Memory B cell (primary cell): ENCODE measurements at regions not wholly inside any gene's neighbourhood (a gene's known extent, or its start where the extent isn't known, plus 50 kb on each side); places are given as distances from the start of the nearest gene placed in this dataset.

ENCODE experiments used
- ATAC-seq: fragments of 150-1000 bp; cut with Tn5 transposase; 2 replicates; pipeline ENCODE4 v1.10.0; 2021; ENCODE audit warnings: low read depth, mild to moderate bottlenecking, moderate library complexity
- DNase-seq, 2 donors: peaks; one replicate each; pipeline ENCODE4 v3.0.0; 2022; ENCODE audit warnings: low spot score in 2 of 2
- H3K27ac Mint-ChIP-seq: one replicate; pipeline ENCODE4 v1.8.0; 2022; ENCODE audit warnings: mild to moderate bottlenecking, moderate library complexity, mixed read lengths
- H3K27me3 Mint-ChIP-seq: one replicate; pipeline ENCODE4 v1.8.0; 2022; ENCODE audit warnings: mixed read lengths
- H3K36me3 Mint-ChIP-seq: one replicate; pipeline ENCODE4 v1.8.0; 2022; ENCODE audit warnings: mild to moderate bottlenecking, mixed read lengths
- H3K4me1 Mint-ChIP-seq: one replicate; pipeline ENCODE4 v1.8.0; 2022; ENCODE audit warnings: mixed read lengths
- H3K4me3 Mint-ChIP-seq: one replicate; pipeline ENCODE4 v1.8.0; 2022; ENCODE audit warnings: mild to moderate bottlenecking, moderate library complexity, mixed read lengths
- H3K9me3 Mint-ChIP-seq: one replicate; pipeline ENCODE4 v1.8.0; 2022; ENCODE audit warnings: mixed read lengths

GRCh38 chr3:184461219-184461618, 81.4 kb downstream of the CHRD start:
- Mint-ChIP-seq H3K27ac (no peak overlapping the region), H3K36me3 (peaks cover 2% of the 10 kb centered on the region), H3K4me1 (peaks cover 4% of the 10 kb centered on the region), H3K9me3 (peaks cover 1% of the 10 kb centered on the region), H3K4me3 (no peak overlapping the region), H3K27me3 (peaks cover 34% of the 10 kb centered on the region)
- DNase-seq, result no peak
- ATAC-seq, result no peak

DNA sequence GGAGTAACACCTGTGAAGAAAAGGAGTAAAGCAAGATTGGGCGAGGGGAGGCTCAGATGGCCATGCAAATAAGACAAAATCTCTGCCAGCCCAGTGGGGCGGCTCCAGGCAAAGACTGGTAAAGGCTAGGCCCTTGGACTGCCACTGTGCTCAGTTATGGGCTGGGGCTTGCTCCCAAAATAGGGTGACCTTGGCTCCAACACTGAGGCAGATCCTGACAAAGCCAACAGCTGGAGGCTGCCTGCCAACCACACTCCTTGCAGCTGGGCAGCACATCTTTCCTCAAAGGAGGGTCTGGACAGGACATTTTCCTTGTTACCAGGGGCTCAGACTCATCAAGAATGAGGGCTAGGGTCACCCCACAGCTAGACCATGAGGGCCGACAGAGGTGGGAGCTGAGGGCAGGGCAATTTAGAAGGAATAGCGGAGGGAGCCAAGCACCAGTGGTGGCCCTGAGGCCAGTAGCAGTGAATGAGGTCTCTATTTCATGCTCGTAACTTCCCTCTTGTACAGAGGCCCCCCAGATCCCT, 86.1 kb downstream of the CHRD start:
- H3K27ac Mint-ChIP-seq, result no peak overlapping the region
- ATAC-seq (no peak), DNase-seq (no peak)
- H3K9me3 Mint-ChIP-seq, result no peaks in the 10 kb centered on the region
- no peaks in the 10 kb centered on the region for H3K36me3 Mint-ChIP-seq
- H3K4me1 Mint-ChIP-seq, result peaks cover 10% of the 10 kb centered on the region
- H3K4me3 Mint-ChIP-seq, result no peak overlapping the region
- peaks cover 30% of the 10 kb centered on the region for H3K27me3 Mint-ChIP-seq

DNA sequence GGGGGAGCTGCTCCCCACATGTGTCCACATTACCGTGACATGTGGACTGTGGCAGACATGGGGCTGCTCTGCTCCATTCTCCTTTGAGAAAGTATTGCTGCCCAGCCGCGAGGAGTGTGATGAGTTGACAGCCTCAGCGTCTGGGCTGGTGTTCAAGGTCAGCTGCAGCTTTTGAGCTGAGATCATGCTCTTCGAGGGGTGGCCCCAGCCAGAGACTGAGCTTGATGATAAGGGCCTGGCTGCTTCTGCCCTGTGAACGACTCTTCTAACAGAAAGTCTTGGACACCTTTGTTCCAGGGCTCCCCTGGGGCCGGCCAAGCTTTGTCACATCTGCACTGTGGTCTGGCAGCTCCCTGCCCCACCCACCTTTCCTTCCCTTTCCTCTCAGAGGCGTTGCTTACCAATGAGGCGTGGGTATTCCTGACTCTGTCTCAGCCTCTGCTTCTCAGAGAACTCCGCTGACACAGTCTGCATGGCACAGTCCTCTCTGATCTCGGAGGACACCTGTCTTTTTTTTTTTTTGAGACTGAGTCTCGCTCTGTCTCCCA, 86.6 kb downstream of the CHRD start:
- DNase-seq (no peak), ATAC-seq (peak; percentile 29)
- Mint-ChIP-seq H3K27me3 (peaks cover 26% of the 10 kb centered on the region), H3K9me3 (no peaks in the 10 kb centered on the region), H3K36me3 (no peaks in the 10 kb centered on the region), H3K4me3 (no peak overlapping the region), H3K4me1 (peaks cover 10% of the 10 kb centered on the region), H3K27ac (no peak overlapping the region)

DNA sequence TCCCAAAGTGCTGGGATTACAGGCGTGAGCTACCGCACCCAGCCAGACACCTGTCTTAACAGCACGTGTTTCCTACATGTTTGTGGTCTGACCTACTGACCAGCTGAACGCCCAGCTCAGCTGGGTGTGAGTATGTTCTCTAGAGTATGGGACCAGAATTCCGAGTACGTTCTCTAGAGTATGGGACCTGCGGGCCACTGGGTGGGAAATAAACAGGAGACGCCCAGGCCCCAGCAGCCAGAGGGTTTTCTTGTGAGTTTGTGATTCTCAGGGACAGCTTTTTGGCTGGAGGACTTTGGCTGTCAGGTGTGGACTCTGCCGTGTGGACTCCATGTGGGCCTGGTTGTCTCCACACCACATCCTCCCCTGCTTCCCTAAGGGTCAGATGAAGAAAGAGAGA, 87.3 kb downstream of the CHRD start:
- DNase-seq, result no peak
- no peak overlapping the region for H3K27ac Mint-ChIP-seq
- H3K4me3 Mint-ChIP-seq, result no peak overlapping the region
- no peaks in the 10 kb centered on the region for H3K9me3 Mint-ChIP-seq
- peaks cover 7% of the 10 kb centered on the region for H3K4me1 Mint-ChIP-seq
- no peaks in the 10 kb centered on the region for H3K36me3 Mint-ChIP-seq
- ATAC-seq, result no peak
- peaks cover 21% of the 10 kb centered on the region for H3K27me3 Mint-ChIP-seq

DNA sequence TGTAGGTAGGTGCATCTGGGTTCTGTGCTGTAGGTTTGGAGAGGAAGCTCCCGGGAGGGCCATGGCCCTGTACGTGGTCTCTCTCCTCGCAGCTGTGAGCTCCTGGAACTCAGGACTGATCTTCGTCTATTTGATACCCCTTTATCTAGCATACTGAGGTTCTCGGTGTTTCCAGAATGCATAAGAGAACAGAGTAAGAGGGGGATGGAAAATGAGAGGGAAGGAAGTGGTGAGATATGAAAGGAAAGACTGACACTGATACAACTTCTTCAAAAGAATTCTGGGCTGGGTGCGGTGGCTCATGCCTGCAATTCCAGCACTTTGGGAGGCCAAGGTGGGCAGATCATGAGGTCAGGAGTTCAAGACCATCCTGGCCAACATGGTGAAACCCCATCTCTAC, 90.7 kb downstream of the CHRD start:
- Mint-ChIP-seq H3K27ac (no peak overlapping the region), H3K9me3 (peaks cover 4% of the 10 kb centered on the region), H3K4me3 (no peak overlapping the region), H3K4me1 (peaks cover 15% of the 10 kb centered on the region), H3K36me3 (no peaks in the 10 kb centered on the region), H3K27me3 (peaks cover 9% of the 10 kb centered on the region)
- ATAC-seq (no peak), DNase-seq (no peak)

- H3K4me1 Mint-ChIP-seq, result peaks cover 12% of the 10 kb centered on the region
- H3K36me3 Mint-ChIP-seq, result peaks cover 1% of the 10 kb centered on the region
- no peak overlapping the region for H3K4me3 Mint-ChIP-seq
- no peak for ATAC-seq
- peaks cover 7% of the 10 kb centered on the region for H3K9me3 Mint-ChIP-seq
- H3K27me3 Mint-ChIP-seq, result peaks cover 7% of the 10 kb centered on the region
- no peak overlapping the region for H3K27ac Mint-ChIP-seq
- no peak for DNase-seq
Observed at GRCh38 chr3:184471439-184471838, 90.1 kb upstream of the EPHB3 start.

DNA sequence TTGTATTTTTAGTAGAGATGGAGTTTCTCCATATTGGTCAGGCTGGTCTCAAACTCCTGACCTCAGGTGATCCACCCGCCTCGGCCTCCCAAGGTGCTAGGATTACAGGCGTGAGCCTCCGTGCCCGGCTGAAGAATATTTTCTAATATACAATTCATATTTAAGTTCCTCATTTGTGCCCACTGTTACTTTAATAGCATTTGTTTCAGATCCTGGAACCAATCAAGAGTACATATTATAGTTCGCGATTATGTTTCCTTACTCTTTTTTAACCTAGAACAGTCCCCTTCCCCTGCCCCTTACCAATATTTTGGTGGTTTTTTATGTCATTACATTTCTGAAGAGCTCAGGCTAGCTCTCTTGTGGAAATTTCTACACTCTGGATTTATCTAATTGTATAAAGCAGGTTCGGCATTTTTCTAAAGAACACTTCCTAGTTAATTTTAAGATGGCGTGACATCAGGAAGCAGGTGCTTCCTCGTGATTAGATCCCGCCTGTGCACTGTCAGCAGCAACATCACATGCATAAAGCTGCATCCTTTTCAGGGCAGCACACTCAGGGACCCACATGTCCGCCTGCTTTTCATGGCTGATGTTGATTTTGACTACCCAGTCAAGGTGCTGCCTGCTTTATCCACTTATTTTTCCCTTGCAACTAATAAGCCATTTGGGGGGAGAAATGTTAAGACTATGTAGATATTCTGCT, 88.7 kb upstream of the EPHB3 start:
- peaks cover 1% of the 10 kb centered on the region for H3K36me3 Mint-ChIP-seq
- H3K4me1 Mint-ChIP-seq, result peaks cover 9% of the 10 kb centered on the region
- peaks cover 8% of the 10 kb centered on the region for H3K9me3 Mint-ChIP-seq
- peak overlapping the region; percentile 78 for H3K4me3 Mint-ChIP-seq
- peaks cover 5% of the 10 kb centered on the region for H3K27me3 Mint-ChIP-seq
- DNase-seq (peak; percentile 23 to 45), ATAC-seq (peak; percentile 97)
- H3K27ac Mint-ChIP-seq, result peak overlapping the region; percentile 92

- peaks cover 8% of the 10 kb centered on the region for H3K9me3 Mint-ChIP-seq
- no peak overlapping the region for H3K27ac Mint-ChIP-seq
- DNase-seq (no peak), ATAC-seq (no peak)
- peaks cover 6% of the 10 kb centered on the region for H3K27me3 Mint-ChIP-seq
- peaks cover 9% of the 10 kb centered on the region for H3K4me1 Mint-ChIP-seq
- peaks cover 1% of the 10 kb centered on the region for H3K36me3 Mint-ChIP-seq
- no peak overlapping the region for H3K4me3 Mint-ChIP-seq
Observed at GRCh38 chr3:184474897-184475296, 86.7 kb upstream of the EPHB3 start.

DNA sequence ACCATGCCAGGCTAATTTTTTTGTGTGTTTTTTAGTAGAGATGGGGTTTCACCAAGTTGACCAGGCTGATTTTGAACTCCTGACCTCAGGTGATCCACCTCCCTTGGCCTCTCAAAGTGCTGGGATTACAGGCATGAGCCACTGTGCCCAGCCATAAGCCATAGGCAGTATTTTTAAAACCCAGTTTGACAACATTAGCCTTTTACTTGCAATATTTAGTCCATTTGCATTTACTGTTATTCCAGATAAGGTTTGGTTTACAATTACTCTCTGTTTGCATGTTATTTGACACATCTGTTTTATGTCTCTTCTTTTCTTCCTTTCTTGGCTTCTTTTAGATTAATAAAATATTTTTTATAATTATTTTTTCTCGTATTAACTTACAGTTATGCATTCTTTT, 83.6 kb upstream of the EPHB3 start:
- H3K27ac Mint-ChIP-seq, result no peak overlapping the region
- peaks cover 16% of the 10 kb centered on the region for H3K27me3 Mint-ChIP-seq
- H3K4me1 Mint-ChIP-seq, result peaks cover 10% of the 10 kb centered on the region
- H3K9me3 Mint-ChIP-seq, result peaks cover 8% of the 10 kb centered on the region
- DNase-seq (no peak), ATAC-seq (no peak)
- H3K4me3 Mint-ChIP-seq, result no peak overlapping the region
- peaks cover 1% of the 10 kb centered on the region for H3K36me3 Mint-ChIP-seq

GRCh38 chr3:184479426-184480126, 82.0 kb upstream of the EPHB3 start:
- Mint-ChIP-seq H3K4me3 (no peak overlapping the region), H3K9me3 (peaks cover 5% of the 10 kb centered on the region), H3K4me1 (peaks cover 3% of the 10 kb centered on the region), H3K27me3 (peaks cover 15% of the 10 kb centered on the region), H3K27ac (no peak overlapping the region), H3K36me3 (peaks cover 1% of the 10 kb centered on the region)
- no peak for DNase-seq
- ATAC-seq, result no peak

DNA sequence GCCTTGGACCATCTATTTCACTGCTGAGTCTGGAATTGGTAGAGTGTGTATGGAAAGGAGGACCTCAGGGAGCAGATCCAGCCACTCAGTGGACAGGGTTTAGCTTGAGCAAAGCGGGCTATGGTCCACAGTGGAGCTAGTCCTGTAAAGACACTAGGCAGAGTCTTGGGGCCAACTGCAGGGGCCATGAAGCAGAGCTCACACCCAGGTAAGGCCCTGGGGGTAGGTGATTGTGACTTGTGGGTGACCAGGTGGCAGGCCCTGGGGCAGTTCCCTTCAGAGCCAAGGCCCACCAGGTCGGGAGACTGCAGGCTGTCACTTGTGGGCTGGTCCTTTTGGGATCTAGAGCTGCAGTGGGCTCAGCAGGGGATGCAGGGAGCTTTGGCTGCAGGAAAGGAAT, 80.8 kb upstream of the EPHB3 start:
- no peak overlapping the region for H3K27ac Mint-ChIP-seq
- H3K9me3 Mint-ChIP-seq, result peaks cover 1% of the 10 kb centered on the region
- H3K27me3 Mint-ChIP-seq, result peaks cover 14% of the 10 kb centered on the region
- H3K4me1 Mint-ChIP-seq, result peaks cover 3% of the 10 kb centered on the region
- H3K36me3 Mint-ChIP-seq, result no peaks in the 10 kb centered on the region
- DNase-seq, result no peak
- ATAC-seq, result no peak
- H3K4me3 Mint-ChIP-seq, result no peak overlapping the region

DNA sequence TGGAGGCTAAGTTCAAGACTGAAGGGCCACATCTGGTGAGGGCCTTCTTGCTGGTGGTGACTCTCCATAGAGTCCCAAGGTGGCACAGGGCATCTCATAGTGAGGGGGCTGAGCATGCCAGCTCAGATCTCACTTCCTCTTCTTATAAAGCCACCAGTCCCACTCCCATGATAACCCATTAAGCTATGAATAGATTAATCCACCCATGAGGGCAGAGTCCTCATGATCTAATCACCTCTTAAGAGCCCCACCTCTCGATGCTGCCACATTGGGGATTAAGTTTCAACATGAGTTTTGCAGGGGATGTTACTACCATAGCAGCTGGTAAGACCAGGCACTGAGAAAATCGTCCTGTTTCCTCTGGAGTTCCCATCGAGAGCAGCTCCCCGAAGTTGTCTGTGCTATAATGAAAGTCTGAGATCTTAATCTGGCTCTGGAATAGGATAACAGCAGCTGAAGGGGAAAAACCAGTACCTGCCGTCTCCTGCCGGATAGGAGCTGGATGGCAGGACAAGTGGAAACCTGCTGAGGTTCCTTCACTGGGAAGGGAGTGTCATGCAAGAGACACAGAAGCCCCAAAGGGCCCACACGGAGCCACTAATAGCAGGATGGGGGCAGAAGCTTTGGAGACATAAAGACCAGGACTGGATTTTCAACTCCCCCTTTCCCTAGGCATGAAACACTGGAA, 79.5 kb upstream of the EPHB3 start:
- H3K27ac Mint-ChIP-seq, result no peak overlapping the region
- H3K36me3 Mint-ChIP-seq, result no peaks in the 10 kb centered on the region
- no peak overlapping the region for H3K4me3 Mint-ChIP-seq
- peaks cover 3% of the 10 kb centered on the region for H3K4me1 Mint-ChIP-seq
- ATAC-seq, result no peak
- no peak for DNase-seq
- peaks cover 2% of the 10 kb centered on the region for H3K9me3 Mint-ChIP-seq
- peaks cover 17% of the 10 kb centered on the region for H3K27me3 Mint-ChIP-seq

GRCh38 chr3:184485241-184485640, 76.3 kb upstream of the EPHB3 start:
- Mint-ChIP-seq H3K9me3 (peaks cover 2% of the 10 kb centered on the region), H3K27ac (no peak overlapping the region), H3K4me1 (peaks cover 3% of the 10 kb centered on the region), H3K4me3 (no peak overlapping the region), H3K27me3 (peaks cover 22% of the 10 kb centered on the region), H3K36me3 (no peaks in the 10 kb centered on the region)
- DNase-seq (no peak), ATAC-seq (no peak)

- no peak for DNase-seq
- Mint-ChIP-seq H3K27me3 (peaks cover 19% of the 10 kb centered on the region), H3K9me3 (peaks cover 2% of the 10 kb centered on the region), H3K27ac (no peak overlapping the region), H3K36me3 (no peaks in the 10 kb centered on the region), H3K4me1 (peaks cover 3% of the 10 kb centered on the region), H3K4me3 (no peak overlapping the region)
- ATAC-seq, result no peak
Observed at GRCh38 chr3:184485906-184486305, 75.7 kb upstream of the EPHB3 start.
